SW480 (cell line): ENCODE measurements at regions not wholly inside any gene's neighbourhood (a gene's known extent, or its start where the extent isn't known, plus 50 kb on each side); places are given as distances from the start of the nearest gene placed in this dataset.
A peak's percentile ranks its signal among the peaks of the same experiment; 100 is the strongest.

Experiments
- DNase-seq: peaks from one replicate; pipeline ENCODE4 v3.0.0-alpha.2; 2016; ENCODE audit warnings: low spot score

DNA sequence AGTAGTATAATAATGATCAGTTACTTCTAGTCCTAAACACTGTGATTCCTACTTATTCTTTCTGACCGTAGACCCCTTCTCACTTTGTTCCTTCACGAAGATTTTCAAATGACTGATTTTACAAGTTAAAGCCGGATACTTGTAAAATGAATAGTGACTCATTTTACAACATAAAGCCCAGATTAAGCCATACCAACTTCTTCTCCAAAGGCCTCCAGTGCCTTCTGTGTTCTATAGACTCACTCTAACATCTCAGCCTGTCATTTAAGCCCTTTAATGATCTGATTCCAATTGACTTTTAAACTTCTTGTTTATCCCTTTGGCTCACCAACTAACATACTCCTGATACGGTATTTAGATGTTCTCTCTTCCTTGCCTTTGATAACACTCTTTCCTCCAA, 480.0 kb upstream of the HS3ST1 start:
- no peak for DNase-seq

GRCh38 chr4:11908205-11908604, 479.5 kb upstream of the HS3ST1 start:
- no peak for DNase-seq

GRCh38 chr4:11904846-11905739, 476.4 kb upstream of the HS3ST1 start:
- no peak for DNase-seq

DNA sequence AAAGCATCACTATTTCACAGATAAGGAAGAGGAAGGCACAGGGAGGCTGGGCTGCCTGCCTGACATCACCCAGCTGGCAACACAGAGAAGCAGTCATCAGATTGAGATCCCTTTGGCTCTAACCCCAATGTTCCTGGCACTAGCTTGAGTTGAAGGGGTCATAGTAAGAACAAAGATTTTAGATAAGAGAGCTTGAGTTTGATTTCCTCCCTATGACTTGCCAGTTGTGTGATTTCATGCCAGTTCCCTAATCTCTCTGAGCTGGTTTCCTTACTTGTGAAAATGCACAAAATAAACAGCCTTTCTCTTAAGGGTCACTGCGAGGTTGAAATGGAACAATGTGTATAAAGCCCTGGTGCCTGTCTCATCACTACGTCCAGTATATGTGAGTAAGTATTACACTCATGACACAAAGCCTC, 475.4 kb upstream of the HS3ST1 start:
- DNase-seq: no peak

DNA sequence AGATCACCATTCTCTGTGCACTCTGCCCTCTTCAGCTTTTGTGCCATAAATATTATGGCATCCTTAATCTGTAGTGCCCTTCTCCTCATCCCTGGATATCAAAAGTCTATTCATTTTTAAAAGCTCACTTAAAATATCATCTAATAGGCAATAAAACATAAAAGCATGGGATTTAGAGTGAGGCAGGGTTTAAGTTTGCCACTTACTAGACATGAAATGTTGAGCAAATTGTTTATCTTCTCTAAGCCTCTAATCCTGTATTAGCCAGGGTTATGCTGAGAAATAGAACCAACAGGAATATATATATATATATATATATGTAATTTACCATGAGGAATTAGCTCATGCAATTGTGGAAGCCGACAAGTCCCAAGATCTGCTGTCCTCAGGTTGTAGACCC, 472.4 kb upstream of the HS3ST1 start:
- DNase-seq: no peak

- DNase-seq: no peak
Observed at GRCh38 chr4:11900359-11900758, 471.7 kb upstream of the HS3ST1 start.

GRCh38 chr4:11898796-11899195, 470.1 kb upstream of the HS3ST1 start:
- no peak for DNase-seq

DNA sequence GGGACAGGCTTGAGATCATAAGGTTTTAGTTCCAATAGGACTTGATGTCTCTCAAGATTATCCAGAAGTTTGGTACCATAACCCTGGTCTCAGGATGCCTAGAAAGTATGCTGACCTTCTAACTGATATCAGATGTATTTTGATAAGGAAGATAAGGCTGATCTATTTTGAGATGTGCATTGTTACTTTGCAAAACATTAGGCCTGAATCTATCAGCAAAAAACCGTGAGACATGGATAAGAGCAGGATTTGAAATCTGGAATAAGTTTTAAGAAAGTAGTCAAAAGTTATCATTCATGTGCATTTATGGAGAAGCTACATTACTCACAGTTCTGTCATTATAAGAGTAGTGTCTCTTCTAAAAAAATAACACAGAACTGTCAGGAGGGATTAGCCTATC, 467.1 kb upstream of the HS3ST1 start:
- no peak for DNase-seq

DNA sequence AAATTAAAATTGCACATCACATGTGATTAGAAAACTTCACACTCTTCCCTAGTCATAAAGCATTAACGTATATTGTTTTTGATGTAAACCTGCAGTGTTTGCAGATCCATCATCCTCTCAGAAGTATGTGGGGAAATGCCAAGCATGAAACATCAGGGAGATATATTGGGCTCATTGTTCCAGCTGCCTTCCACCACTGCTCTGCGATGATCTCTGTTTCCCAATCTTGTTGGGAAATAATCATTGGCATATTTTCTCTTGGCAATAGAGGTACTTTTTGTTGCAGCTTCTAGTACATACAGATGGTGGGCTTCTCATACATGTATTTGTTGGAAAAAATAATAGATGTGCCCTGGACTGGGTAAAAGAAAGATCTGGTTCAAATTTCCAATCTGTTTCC, 466.3 kb upstream of the HS3ST1 start:
- no peak for DNase-seq

DNA sequence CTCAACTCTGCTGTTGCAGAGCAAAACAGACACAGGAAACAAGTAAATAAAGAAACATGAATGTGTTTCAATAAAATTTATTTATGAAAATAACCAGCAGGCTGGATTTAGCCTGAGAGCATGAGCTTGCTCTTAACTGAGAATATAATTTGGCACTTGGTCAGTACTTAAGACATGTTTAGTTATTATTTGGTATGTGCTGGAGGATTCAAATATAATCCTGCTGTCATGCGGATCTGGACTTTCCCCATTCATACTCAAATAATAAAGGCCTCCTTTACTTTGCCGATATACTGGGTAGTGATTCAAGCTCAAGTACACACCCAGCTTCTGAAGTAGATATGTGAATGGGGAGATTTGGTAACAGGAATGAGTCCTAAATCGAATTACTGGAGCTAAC, 465.5 kb upstream of the HS3ST1 start:
- no peak for DNase-seq

DNA sequence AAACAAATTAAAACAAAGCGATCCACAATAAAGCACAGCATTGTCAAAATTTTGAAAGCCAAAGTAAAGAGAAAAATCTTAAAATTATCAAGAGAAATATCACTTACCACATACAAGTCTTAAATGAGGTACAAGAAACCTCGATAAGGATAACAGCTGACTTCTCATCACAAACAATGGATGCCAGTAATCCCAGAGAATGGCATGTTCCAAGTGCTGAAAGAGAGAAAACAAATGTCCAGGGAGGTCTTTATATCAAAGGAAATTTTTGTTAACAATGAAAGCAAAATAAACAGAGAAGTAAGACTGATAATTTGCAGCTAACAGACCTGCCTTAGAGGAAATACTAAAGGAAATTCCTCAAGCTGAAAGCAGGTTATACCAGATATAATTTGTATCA, 460.4 kb upstream of the HS3ST1 start:
- no peak for DNase-seq

GRCh38 chr4:11881947-11882346, 453.3 kb upstream of the HS3ST1 start:
- no peak for DNase-seq

- no peak for DNase-seq
Observed at GRCh38 chr4:11881364-11881763, 452.7 kb upstream of the HS3ST1 start.

GRCh38 chr4:11878241-11878640, 449.5 kb upstream of the HS3ST1 start:
- no peak for DNase-seq

DNA sequence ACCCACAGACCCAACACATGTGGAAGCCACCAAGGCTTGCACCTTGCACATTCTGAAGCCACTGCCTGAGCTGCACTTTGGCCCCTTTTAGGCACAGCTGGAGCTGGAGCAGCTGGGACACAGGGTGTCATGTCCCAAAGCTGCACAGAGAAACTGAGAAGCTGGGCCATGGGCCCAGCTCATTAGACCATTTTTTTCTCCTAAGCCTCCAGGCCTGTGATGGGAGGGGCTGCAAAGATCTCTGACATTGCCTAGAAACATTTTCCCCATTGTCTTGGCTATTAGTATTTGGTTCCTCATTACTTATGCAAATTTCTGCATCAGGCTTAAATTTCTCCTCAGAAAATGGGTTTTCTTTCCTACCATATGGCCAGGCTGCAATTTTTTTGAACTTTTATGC, 447.4 kb upstream of the HS3ST1 start:
- DNase-seq: no peak

DNA sequence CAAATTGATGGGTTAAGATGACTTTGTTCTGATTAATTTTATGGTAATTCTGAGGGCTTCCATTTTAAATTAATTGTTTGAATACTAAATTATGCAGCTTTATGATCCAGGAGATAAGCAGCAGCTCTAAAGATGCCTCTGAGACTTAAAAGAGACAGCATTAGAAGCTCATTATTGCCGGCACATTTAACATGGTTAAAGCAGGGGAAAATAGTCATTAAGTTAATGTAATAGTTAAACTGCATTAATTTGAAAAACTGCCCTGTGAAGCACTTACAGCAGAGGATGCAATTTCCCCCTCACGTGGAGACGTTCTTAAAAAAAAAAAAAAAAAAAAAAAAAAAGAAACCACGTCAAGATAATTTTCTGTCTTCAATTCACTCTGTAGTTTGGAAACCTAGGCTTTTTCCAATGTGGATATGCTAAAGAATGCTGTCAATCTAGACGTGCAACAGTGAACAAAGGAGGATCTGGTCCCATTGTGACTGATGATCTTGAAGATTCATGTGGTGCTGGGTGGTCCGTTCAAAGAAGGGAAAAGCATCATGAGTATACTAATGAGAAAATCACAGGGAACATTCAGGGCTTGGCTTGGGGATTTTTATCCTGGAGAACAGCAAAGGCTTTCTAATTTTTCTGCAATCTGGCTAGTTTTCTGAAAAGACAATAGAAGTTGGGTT, 440.6 kb upstream of the HS3ST1 start:
- DNase-seq: no peak

DNA sequence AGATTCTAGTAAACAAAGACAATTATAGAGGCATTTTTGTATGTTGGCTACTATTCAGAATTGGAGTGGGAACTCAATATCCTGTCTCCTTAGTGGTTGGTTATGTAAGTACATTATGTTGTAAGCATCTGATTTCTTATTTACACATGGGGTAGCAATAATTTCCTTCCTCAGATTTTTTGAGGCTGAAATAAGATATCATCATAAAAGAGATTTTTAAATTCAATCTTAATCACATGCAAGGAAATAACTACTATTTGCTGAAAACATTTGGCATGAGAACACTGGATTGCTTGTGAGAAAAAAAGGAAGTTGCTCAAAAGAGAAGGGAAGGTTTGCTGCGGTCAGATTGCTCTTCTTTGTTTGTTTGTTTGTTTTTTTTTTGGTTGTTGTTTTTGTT, 437.7 kb upstream of the HS3ST1 start:
- DNase-seq: no peak

GRCh38 chr4:11860996-11861395, 432.3 kb upstream of the HS3ST1 start:
- no peak for DNase-seq

DNA sequence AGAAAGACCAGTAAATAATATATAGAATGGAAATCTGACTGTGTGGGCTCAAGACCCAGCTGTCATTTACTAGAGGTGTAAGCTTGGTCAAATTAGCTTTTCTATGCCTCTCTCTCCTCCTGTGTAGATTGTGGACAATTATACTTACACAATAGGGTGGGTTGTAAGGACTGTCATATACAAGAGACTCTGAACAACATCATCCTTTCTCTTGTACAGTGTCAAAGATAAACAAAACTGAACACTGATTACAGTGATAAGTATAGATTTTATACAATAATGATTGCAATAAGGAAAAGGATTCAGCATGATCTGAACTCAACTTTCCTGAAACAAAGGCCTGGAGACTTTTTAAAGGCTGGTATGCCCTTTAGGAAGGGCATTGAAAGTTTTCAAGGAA, 429.2 kb upstream of the HS3ST1 start:
- no peak for DNase-seq

GRCh38 chr4:11847167-11847566, 418.5 kb upstream of the HS3ST1 start:
- no peak for DNase-seq

DNA sequence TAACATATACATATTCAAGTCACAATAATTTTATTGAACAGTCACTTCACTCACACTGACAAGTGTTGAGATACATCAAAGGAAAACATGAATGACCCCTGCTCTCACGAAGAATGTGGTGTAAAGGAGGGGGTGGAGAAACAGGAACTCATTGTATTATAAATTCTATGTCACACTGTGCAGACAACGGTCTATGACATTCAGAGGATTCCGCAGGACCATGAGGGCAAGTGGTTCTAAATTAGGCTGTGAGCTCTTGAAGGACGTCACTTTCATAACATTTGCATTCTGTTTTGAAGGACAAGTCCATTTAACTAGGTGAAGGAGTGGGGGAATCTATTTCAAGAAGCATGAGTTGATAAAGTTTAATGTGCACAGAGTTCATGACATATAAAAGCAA, 415.2 kb upstream of the HS3ST1 start:
- peak; percentile 46 for DNase-seq

- DNase-seq: no peak
Observed at GRCh38 chr4:11843340-11843739, 414.6 kb upstream of the HS3ST1 start.

DNA sequence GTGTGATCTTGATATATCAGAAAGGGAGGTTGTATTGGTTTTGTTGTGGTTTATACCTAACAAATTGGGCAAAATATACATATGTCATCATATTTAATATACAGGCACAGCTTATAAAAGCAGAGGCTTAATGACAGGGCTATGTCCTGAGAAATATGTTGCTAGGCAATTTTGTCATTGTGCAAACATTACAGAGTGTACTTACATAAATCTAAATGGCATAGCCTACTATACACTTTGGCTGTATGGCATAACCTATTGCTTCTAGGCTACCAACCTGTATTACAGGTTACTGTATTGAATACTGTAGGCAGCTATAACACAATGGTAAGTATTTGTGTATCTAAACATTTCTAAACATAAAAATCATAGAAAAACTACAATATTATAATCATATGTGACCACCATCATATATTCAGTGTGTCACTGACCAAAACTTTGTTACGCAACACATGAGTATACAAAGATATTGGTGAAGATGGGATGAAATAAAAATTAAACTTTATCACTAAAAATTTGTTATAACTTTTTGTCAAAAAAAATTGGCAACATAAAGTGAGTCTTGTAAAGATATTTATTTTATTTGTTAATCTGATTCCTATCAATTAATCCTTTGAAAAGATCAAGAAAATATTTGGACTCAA, 414.0 kb upstream of the HS3ST1 start:
- no peak for DNase-seq
